ENCODE measurements at regions not wholly inside any gene's neighbourhood (a gene's known extent, or its start where the extent isn't known, plus 50 kb on each side); places are given as distances from the start of the nearest gene placed in this dataset.

DNA sequence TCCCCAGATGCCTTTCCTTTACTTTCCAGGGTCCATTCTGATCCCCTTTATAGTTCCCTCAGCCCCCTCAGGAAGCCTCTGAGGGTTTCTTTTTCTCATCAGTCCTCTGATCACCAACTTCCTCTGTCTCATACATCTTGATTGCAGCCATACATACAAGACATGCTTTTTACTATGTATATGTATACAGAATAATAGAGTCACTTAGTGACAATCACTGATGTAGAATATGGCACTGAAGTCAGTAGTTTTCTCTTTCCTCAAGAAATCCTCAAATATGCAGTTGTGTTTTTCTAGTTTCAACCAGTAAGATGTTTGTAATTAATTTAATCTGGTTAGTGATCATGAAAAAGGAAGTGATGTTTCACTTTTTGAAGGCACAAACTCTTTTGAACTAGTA lies 364.1 kb downstream of the MAN2A1 start:
- H3K36me3 ChIP-seq (ENCODE audit: control insufficient read depth in 4 of 4, insufficient read depth in 4 of 4, low read length in 3 of 4): no peaks in the 10 kb centered on the region
- H3K4me1 ChIP-seq (ENCODE audit: control extremely low read depth in 1 of 4, control insufficient read depth in 4 of 4, insufficient read depth in 4 of 4, low read length in 3 of 4): peaks cover 10 to 25% (median 20%) of the 10 kb centered on the region in 4 experiments
- POLR2A ChIA-PET: no interaction called here
- H3K27ac ChIP-seq (ENCODE audit: insufficient read depth in 1 of 2, low read depth in 1 of 2, low read length in 2 of 2, poor library complexity in 1 of 2, severe bottlenecking in 2 of 2): no peak overlapping the region
- no peak for DNase-seq
- CTCF ChIA-PET: interaction anchor here (1.1 kb wide), 1 partner anchor 365 kb away, joined by 3 read pairs; no protein-coding TSS in a partner anchor
- H3K27me3 ChIP-seq (replicated peaks in 2 of 5; ENCODE audit: control insufficient read depth in 4 of 5, insufficient read depth in 5 of 5, low read length in 4 of 5): no peaks in the 10 kb centered on the region
- H3K9me3 ChIP-seq (ENCODE audit: control extremely low read depth in 1 of 5, control insufficient read depth in 4 of 5, insufficient read depth in 2 of 5, low read depth in 1 of 5, low read length in 4 of 5): no peaks in the 10 kb centered on the region
- no peak overlapping the region for H3K4me3 ChIP-seq (ENCODE audit: control insufficient read depth in 1 of 7, extremely low read depth in 1 of 7, insufficient read depth in 4 of 7, low read depth in 2 of 7, low read length in 6 of 7)

DNA sequence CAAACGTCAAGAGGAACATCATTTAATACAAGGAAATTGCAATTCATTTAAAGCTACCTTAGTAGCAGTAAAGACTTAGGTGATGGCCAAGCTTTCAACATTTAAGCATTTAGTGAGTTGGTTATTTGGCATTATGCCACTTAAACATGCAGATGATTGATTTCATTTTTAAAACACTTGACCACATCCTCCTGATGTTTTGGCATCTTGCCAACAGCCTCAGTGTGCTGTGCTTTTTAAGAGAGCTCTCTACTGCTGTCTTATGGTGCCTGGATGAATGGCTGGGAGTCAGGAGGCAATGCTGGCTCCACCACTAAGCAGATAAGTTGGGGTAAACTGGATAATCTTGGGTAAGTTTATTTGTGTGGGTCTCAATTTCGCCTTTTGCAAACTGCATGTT lies 364.5 kb downstream of the MAN2A1 start:
- H3K4me3 ChIP-seq (ENCODE audit: control insufficient read depth in 1 of 7, extremely low read depth in 1 of 7, insufficient read depth in 4 of 7, low read depth in 2 of 7, low read length in 6 of 7): peak overlapping the region in 1 of 7 experiments; percentile 19
- H3K4me1 ChIP-seq (ENCODE audit: control extremely low read depth in 1 of 4, control insufficient read depth in 4 of 4, insufficient read depth in 4 of 4, low read length in 3 of 4): peaks cover 10 to 25% (median 20%) of the 10 kb centered on the region in 4 experiments
- DNase-seq: peak; percentile 91 to 98 (median 97)
- no peaks in the 10 kb centered on the region for H3K9me3 ChIP-seq (ENCODE audit: control extremely low read depth in 1 of 5, control insufficient read depth in 4 of 5, insufficient read depth in 2 of 5, low read depth in 1 of 5, low read length in 4 of 5)
- H3K27me3 ChIP-seq (replicated peaks in 2 of 5; ENCODE audit: control insufficient read depth in 4 of 5, insufficient read depth in 5 of 5, low read length in 4 of 5): no peaks in the 10 kb centered on the region
- no peak overlapping the region for H3K27ac ChIP-seq (ENCODE audit: insufficient read depth in 1 of 2, low read depth in 1 of 2, low read length in 2 of 2, poor library complexity in 1 of 2, severe bottlenecking in 2 of 2)
- H3K36me3 ChIP-seq (ENCODE audit: control insufficient read depth in 4 of 4, insufficient read depth in 4 of 4, low read length in 3 of 4): no peaks in the 10 kb centered on the region
- WGBS (ENCODE audit: insufficient coverage): 60% methylated on average over 1 of the region's 2 CpGs
- ChIA-PET POLR2A (no interaction called here), CTCF (interaction anchor here (1.1 kb wide), 1 partner anchor 366 kb away, joined by 3 read pairs; no protein-coding TSS in a partner anchor)

DNA sequence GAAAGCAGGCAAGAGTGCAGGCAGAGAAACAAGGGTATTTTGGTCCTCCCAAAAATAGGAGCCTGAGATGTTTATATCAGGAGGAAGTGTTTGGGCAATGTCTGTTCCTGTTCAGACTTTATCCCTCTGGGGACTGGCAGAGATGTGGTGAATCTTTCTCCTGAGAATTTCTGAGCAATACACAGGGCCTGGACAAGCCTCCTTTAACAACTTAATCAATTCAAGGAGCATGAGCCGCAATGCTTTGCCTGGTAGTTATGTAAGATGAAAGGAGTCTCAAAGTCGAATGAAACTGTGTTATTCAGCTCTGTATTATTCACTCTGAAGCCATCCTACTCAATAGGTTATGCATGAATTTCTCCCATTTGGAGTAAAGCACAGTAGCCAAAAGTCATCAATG lies 365.6 kb downstream of the MAN2A1 start:
- DNase-seq: peak in 1 of 3 donors; percentile 3
- WGBS (ENCODE audit: insufficient coverage): no CpG with 5 or more reads among the region's 2 CpGs
- no peaks in the 10 kb centered on the region for H3K36me3 ChIP-seq (ENCODE audit: control insufficient read depth in 4 of 4, insufficient read depth in 4 of 4, low read length in 3 of 4)
- no peaks in the 10 kb centered on the region for H3K9me3 ChIP-seq (ENCODE audit: control extremely low read depth in 1 of 5, control insufficient read depth in 4 of 5, insufficient read depth in 2 of 5, low read depth in 1 of 5, low read length in 4 of 5)
- H3K27me3 ChIP-seq (replicated peaks in 2 of 5; ENCODE audit: control insufficient read depth in 4 of 5, insufficient read depth in 5 of 5, low read length in 4 of 5): no peaks in the 10 kb centered on the region
- H3K4me3 ChIP-seq (ENCODE audit: control insufficient read depth in 1 of 7, extremely low read depth in 1 of 7, insufficient read depth in 4 of 7, low read depth in 2 of 7, low read length in 6 of 7): no peak overlapping the region
- ChIA-PET POLR2A (no interaction called here), CTCF (no interaction called here)
- H3K27ac ChIP-seq (ENCODE audit: insufficient read depth in 1 of 2, low read depth in 1 of 2, low read length in 2 of 2, poor library complexity in 1 of 2, severe bottlenecking in 2 of 2): no peak overlapping the region
- peaks cover 10 to 25% (median 20%) of the 10 kb centered on the region in 4 experiments for H3K4me1 ChIP-seq (ENCODE audit: control extremely low read depth in 1 of 4, control insufficient read depth in 4 of 4, insufficient read depth in 4 of 4, low read length in 3 of 4)

DNA sequence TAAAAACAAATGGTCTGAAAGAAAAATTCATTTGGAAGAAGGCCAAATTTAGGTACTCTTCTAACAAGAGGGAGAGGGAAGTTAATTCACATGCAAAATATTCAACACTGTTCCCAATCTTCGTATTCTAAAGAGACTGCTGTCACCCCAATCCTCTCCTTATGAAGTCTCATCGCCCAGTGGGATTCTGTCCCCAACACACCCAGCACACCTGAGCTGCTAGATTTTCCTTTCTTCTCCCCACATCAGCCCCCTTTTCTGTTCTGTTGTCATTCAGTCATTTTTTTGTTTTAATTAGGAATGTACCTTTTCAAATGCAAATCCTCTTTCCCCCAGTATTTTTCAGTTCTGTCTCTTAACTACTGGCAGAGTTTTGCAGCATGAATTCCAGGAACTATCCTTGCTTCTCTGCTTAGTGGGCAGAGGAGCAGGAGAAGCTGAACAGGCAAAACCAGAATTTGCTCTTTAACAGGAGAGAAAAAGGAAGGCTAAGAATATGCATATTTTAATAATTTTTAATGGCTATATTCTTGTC lies 366.9 kb downstream of the MAN2A1 start:
- no peak for DNase-seq
- Histone ChIP-seq H3K4me3 (ENCODE audit: control insufficient read depth in 1 of 7, extremely low read depth in 1 of 7, insufficient read depth in 4 of 7, low read depth in 2 of 7, low read length in 6 of 7) (no peak overlapping the region), H3K36me3 (ENCODE audit: control insufficient read depth in 4 of 4, insufficient read depth in 4 of 4, low read length in 3 of 4) (no peaks in the 10 kb centered on the region), H3K4me1 (ENCODE audit: control extremely low read depth in 1 of 4, control insufficient read depth in 4 of 4, insufficient read depth in 4 of 4, low read length in 3 of 4) (peaks cover 10 to 25% (median 20%) of the 10 kb centered on the region in 4 experiments), H3K27me3 (replicated peaks in 2 of 5; ENCODE audit: control insufficient read depth in 4 of 5, insufficient read depth in 5 of 5, low read length in 4 of 5) (no peaks in the 10 kb centered on the region), H3K27ac (ENCODE audit: insufficient read depth in 1 of 2, low read depth in 1 of 2, low read length in 2 of 2, poor library complexity in 1 of 2, severe bottlenecking in 2 of 2) (no peak overlapping the region), H3K9me3 (ENCODE audit: control extremely low read depth in 1 of 5, control insufficient read depth in 4 of 5, insufficient read depth in 2 of 5, low read depth in 1 of 5, low read length in 4 of 5) (no peaks in the 10 kb centered on the region)
- ChIA-PET POLR2A (no interaction called here), CTCF (no interaction called here)
- WGBS (ENCODE audit: insufficient coverage): 78% methylated on average over 2 of the region's 2 CpGs

DNA sequence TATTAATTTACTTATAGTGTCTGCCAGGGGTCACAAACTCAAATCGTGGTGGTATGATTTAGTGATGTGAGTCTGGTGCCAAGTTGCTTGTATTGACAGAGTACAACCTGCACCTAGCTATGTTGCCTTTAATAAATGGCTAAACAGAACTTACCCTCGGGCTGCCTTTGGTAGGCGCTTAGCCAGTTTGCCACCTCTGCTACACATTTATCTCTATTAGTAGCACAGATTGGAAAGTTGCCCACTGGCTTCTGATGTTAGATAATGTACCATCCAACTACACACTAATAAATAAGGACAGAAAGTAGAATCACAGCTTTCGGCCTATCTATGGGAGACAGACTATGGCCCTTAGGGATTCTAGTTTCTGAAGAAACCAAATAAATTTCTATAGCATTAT lies 368.4 kb downstream of the MAN2A1 start:
- Histone ChIP-seq H3K4me1 (ENCODE audit: control extremely low read depth in 1 of 4, control insufficient read depth in 4 of 4, insufficient read depth in 4 of 4, low read length in 3 of 4) (peaks cover 10 to 25% (median 20%) of the 10 kb centered on the region in 4 experiments), H3K27me3 (replicated peaks in 2 of 5; ENCODE audit: control insufficient read depth in 4 of 5, insufficient read depth in 5 of 5, low read length in 4 of 5) (no peaks in the 10 kb centered on the region), H3K9me3 (ENCODE audit: control extremely low read depth in 1 of 5, control insufficient read depth in 4 of 5, insufficient read depth in 2 of 5, low read depth in 1 of 5, low read length in 4 of 5) (no peaks in the 10 kb centered on the region), H3K4me3 (ENCODE audit: control insufficient read depth in 1 of 7, extremely low read depth in 1 of 7, insufficient read depth in 4 of 7, low read depth in 2 of 7, low read length in 6 of 7) (no peak overlapping the region), H3K27ac (ENCODE audit: insufficient read depth in 1 of 2, low read depth in 1 of 2, low read length in 2 of 2, poor library complexity in 1 of 2, severe bottlenecking in 2 of 2) (no peak overlapping the region), H3K36me3 (ENCODE audit: control insufficient read depth in 4 of 4, insufficient read depth in 4 of 4, low read length in 3 of 4) (no peaks in the 10 kb centered on the region)
- CTCF ChIA-PET: interaction anchor here (0.7 to 0.9 kb wide), 2 partner anchors 9 to 18 kb away, joined by 3 read pairs; no protein-coding TSS in a partner anchor
- WGBS (ENCODE audit: insufficient coverage): 94% methylated on average over 3 of the region's 4 CpGs
- POLR2A ChIA-PET: no interaction called here
- DNase-seq: no peak

DNA sequence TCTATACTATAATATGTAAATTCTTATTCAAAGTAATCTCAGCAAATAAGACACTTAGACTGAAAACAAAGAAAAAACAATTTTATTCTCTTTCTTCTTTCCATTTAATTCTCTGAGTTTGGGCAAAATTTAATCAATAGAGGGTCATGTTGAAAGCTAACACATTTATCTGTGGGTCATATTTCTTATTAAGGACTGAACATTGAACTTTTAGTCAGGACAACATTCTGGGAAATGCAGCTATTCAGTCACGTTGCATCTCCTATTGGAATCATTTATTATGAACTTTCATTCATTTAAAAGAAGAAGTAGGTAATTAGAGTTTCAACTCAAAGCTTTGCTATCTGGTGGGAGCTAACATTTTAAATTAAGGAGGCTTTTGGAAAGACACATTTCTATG lies 372.5 kb downstream of the MAN2A1 start:
- Histone ChIP-seq H3K4me3 (ENCODE audit: control insufficient read depth in 1 of 7, extremely low read depth in 1 of 7, insufficient read depth in 4 of 7, low read depth in 2 of 7, low read length in 6 of 7) (no peak overlapping the region), H3K27me3 (replicated peaks in 2 of 5; ENCODE audit: control insufficient read depth in 4 of 5, insufficient read depth in 5 of 5, low read length in 4 of 5) (no peaks in the 10 kb centered on the region), H3K4me1 (ENCODE audit: control extremely low read depth in 1 of 4, control insufficient read depth in 4 of 4, insufficient read depth in 4 of 4, low read length in 3 of 4) (peaks cover 0 to 3% (median 0%) of the 10 kb centered on the region in 4 experiments), H3K27ac (ENCODE audit: insufficient read depth in 1 of 2, low read depth in 1 of 2, low read length in 2 of 2, poor library complexity in 1 of 2, severe bottlenecking in 2 of 2) (no peak overlapping the region), H3K9me3 (ENCODE audit: control extremely low read depth in 1 of 5, control insufficient read depth in 4 of 5, insufficient read depth in 2 of 5, low read depth in 1 of 5, low read length in 4 of 5) (no peaks in the 10 kb centered on the region), H3K36me3 (ENCODE audit: control insufficient read depth in 4 of 4, insufficient read depth in 4 of 4, low read length in 3 of 4) (no peaks in the 10 kb centered on the region)
- no CpG with 5 or more reads among the region's 1 CpG for WGBS (ENCODE audit: insufficient coverage)
- POLR2A ChIA-PET: interaction anchor here (0.6 kb wide), 1 partner anchor 19 kb away, joined by 3 read pairs; no protein-coding TSS in a partner anchor
- CTCF ChIA-PET: no interaction called here
- no peak for DNase-seq

DNA sequence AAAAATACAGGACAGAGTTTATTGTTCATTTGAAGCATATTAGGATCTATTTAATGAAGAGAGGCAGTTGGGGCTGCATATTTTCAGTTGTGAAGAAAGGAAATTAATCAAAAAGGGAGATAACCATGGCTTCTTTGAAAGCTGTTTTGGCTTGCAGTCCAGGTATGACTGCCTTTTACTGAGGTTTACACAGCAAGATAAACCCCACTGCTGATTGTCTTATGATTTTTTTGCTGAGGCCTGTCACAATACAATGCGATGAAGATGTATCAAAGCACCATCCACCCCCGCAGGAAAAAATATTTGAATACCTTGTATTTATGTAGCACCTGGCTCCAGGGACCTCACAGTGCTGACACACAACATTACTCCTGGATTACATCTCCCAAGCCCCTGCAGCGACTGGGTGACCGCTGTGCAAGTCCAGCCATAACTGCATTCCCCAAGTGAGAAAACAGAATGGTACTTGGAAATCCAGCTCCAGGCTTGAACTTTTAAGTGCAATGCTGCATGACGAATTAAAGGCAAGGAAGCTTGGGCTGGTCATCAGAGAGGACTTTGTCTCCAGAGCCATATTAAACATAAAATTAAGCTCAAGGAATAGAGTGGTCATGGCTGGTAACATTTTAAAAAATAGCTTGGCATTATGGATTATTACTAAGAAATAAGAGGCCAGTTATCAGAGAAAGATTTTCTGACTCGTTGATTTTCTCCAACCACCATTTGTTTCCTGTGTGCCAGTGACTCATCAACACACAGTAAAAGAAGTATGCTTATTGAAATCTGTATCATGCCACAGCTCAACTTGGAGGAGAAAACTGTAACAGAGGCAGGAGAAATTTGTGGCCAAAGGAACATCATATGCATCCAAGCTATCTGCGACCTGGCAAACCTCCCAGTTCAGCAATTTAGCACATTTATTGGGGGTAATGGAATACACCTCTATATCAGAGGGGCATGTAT lies 374.2 kb downstream of the MAN2A1 start:
- Histone ChIP-seq H3K27me3 (replicated peaks in 2 of 5; ENCODE audit: control insufficient read depth in 4 of 5, insufficient read depth in 5 of 5, low read length in 4 of 5) (no peaks in the 10 kb centered on the region), H3K27ac (ENCODE audit: insufficient read depth in 1 of 2, low read depth in 1 of 2, low read length in 2 of 2, poor library complexity in 1 of 2, severe bottlenecking in 2 of 2) (no peak overlapping the region), H3K4me3 (ENCODE audit: control insufficient read depth in 1 of 7, extremely low read depth in 1 of 7, insufficient read depth in 4 of 7, low read depth in 2 of 7, low read length in 6 of 7) (no peak overlapping the region), H3K4me1 (ENCODE audit: control extremely low read depth in 1 of 4, control insufficient read depth in 4 of 4, insufficient read depth in 4 of 4, low read length in 3 of 4) (peaks cover 0 to 3% (median 0%) of the 10 kb centered on the region in 4 experiments), H3K36me3 (ENCODE audit: control insufficient read depth in 4 of 4, insufficient read depth in 4 of 4, low read length in 3 of 4) (no peaks in the 10 kb centered on the region), H3K9me3 (ENCODE audit: control extremely low read depth in 1 of 5, control insufficient read depth in 4 of 5, insufficient read depth in 2 of 5, low read depth in 1 of 5, low read length in 4 of 5) (peaks cover 0 to 6% (median 0%) of the 10 kb centered on the region in 5 experiments)
- POLR2A ChIA-PET: no interaction called here
- peak in 1 of 3 donors; percentile 21 for DNase-seq
- CTCF ChIA-PET: no interaction called here
- 88% methylated on average over 5 of the region's 7 CpGs for WGBS (ENCODE audit: insufficient coverage)
